K562 (cell line): ENCODE measurements at regions not wholly inside any gene's neighbourhood (a gene's known extent, or its start where the extent isn't known, plus 50 kb on each side); places are given as distances from the start of the nearest gene placed in this dataset.

Experiments
- MXI1 ChIP-seq: IDR thresholded peaks from 2 replicates; pipeline ENCODE4 v1.6.1; 2011; ENCODE audit warnings: low read depth, mild to moderate bottlenecking, improper control_type of control experiment, low read length
- RNF2 ChIP-seq: sonication (generic); IDR thresholded peaks from 2 replicates; pipeline ENCODE4 v1.6.1; 2016

GRCh38 chr5:118687100-118687499, 301.2 kb downstream of the DTWD2 start:
- TF ChIP-seq MXI1, result no peak
- no peak for TF ChIP-seq RNF2
